ENCODE measurements at regions not wholly inside any gene's neighbourhood (a gene's known extent, or its start where the extent isn't known, plus 50 kb on each side); places are given as distances from the start of the nearest gene placed in this dataset.

GRCh38 chr2:64371727-64372126 lies 82.2 kb upstream of the LGALSL start:
- TF ChIP-seq CTCF (IDR thresholded peaks at IDR 0.05; ENCODE audit: low read length) (no peak), EZH2phosphoT487 (IDR thresholded peaks at IDR 0.05; ENCODE audit: low read length) (no peak)
